Activated B cell treated with CpG ODN at 0.5 μM for 24 hours (primary cell): ENCODE measurements at regions not wholly inside any gene's neighbourhood (a gene's known extent, or its start where the extent isn't known, plus 50 kb on each side); places are given as distances from the start of the nearest gene placed in this dataset.
"Not testable (repeated sequence)": the region's sequence is repeated elsewhere in the genome, so short reads cannot be mapped to it uniquely, and the experiment has no call there.

Source experiments
- ATAC-seq: fragments of 200-7000 bp; cut with Tn5 transposase; one replicate; pipeline ENCODE4 v1.10.0; 2021; ENCODE audit warnings: low read depth, mild to moderate bottlenecking, moderate library complexity
- CTCF ChIA-PET: fragments of 350-600 bp; sonication (Branson Sonifier 250); formaldehyde crosslinking; loops from one replicate; lab custom pipeline; 2021; ENCODE audit warnings: antibody characterized with exemption; lab: Charles Lee
- POLR2A ChIA-PET: fragments of 350-600 bp; sonication (Branson Sonifier 250); formaldehyde crosslinking; loops from one replicate; lab custom pipeline; 2021; ENCODE audit warnings: antibody characterized with exemption; lab: Charles Lee
- DNase-seq: peaks from one replicate; pipeline ENCODE4 v3.0.0; 2022
- H3K27ac Mint-ChIP-seq: one replicate; pipeline ENCODE4 v1.8.0; 2020; ENCODE audit warnings: mixed read lengths
- H3K27me3 Mint-ChIP-seq: one replicate; pipeline ENCODE4 v1.8.0; 2021; ENCODE audit warnings: mixed read lengths
- H3K36me3 Mint-ChIP-seq: one replicate; pipeline ENCODE4 v1.8.0; 2021; ENCODE audit warnings: low read depth, mixed read lengths
- H3K4me1 Mint-ChIP-seq: one replicate; pipeline ENCODE4 v1.8.0; 2021; ENCODE audit warnings: mixed read lengths
- H3K4me3 Mint-ChIP-seq: one replicate; pipeline ENCODE4 v1.8.0; 2020; ENCODE audit warnings: mild to moderate bottlenecking, mixed read lengths
- H3K9me3 Mint-ChIP-seq: one replicate; pipeline ENCODE4 v1.8.0; 2020; ENCODE audit warnings: mixed read lengths
- intact Hi-C: fragments of 100-400 bp; cut with micrococcal nuclease; formaldehyde crosslinking; loops from one replicate; pipeline ENCODE4 v1.15.1; 2024
- TF ChIP-seq, protein P1 (sequence below): fragments of 200-600 bp; IDR thresholded peaks from one replicate; pipeline ENCODE4 v1.8.0; 2022; ENCODE audit warnings: antibody characterized with exemption, mild to moderate bottlenecking

DNA sequence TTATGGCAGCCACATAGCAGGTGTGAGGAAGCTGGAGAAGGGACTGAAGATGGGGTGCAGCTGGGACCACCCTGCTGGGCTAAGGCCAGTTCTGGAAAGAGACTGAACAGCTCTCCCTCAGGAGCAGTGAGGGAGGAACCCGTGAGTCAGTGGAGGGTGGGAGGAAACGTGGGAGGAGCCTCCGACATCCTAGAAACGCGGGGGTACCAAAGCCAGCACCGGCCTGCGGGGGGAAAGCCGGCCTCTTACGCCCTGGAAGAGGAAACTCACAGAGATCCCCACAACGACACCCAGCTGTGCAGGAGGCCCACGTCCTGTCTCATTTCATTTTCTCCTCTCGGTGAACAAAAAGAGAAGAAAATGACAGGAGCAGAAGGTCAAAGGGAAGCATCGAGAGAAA lies 185.8 kb upstream of the IRX4 start:
- ChIA-PET POLR2A (no interaction called here), CTCF (no interaction called here)
- TF ChIP-seq, protein P1, sequence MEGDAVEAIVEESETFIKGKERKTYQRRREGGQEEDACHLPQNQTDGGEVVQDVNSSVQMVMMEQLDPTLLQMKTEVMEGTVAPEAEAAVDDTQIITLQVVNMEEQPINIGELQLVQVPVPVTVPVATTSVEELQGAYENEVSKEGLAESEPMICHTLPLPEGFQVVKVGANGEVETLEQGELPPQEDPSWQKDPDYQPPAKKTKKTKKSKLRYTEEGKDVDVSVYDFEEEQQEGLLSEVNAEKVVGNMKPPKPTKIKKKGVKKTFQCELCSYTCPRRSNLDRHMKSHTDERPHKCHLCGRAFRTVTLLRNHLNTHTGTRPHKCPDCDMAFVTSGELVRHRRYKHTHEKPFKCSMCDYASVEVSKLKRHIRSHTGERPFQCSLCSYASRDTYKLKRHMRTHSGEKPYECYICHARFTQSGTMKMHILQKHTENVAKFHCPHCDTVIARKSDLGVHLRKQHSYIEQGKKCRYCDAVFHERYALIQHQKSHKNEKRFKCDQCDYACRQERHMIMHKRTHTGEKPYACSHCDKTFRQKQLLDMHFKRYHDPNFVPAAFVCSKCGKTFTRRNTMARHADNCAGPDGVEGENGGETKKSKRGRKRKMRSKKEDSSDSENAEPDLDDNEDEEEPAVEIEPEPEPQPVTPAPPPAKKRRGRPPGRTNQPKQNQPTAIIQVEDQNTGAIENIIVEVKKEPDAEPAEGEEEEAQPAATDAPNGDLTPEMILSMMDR: no peak
- Mint-ChIP-seq H3K27ac (no peak overlapping the region), H3K4me1 (no peaks in the 10 kb centered on the region), H3K9me3 (peaks cover under 1% of the 10 kb centered on the region), H3K27me3 (peaks cover 2% of the 10 kb centered on the region), H3K4me3 (no peak overlapping the region), H3K36me3 (no peaks in the 10 kb centered on the region)
- DNase-seq (no peak), ATAC-seq (no peak)
- intact Hi-C loops: no loop called here

DNA sequence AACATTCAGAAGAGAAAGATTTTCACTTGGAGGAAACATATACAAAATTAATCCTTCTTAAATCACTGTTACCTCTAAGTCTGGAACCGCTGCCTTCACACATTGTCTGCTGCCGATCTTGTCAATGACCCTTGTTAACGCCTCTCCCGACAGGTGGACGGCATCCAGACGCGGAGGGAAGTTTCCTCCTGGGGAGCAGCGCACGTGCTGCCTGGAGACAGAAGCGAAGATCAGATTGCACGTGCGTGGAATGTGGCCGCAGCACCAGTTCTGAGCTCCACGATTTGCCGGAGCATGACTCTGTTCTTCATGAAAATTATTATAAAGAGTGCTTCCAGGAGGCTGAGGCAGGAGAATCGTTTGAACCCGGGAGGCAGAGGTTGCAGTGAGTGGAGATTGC lies 183.6 kb upstream of the IRX4 start:
- no peaks in the 10 kb centered on the region for H3K4me1 Mint-ChIP-seq
- no peak overlapping the region for H3K4me3 Mint-ChIP-seq
- ChIA-PET POLR2A (no interaction called here), CTCF (no interaction called here)
- intact Hi-C loops: no loop called here
- H3K27me3 Mint-ChIP-seq: peaks cover 2% of the 10 kb centered on the region
- no peak for ATAC-seq
- TF ChIP-seq, protein P1: no peak
- no peak overlapping the region for H3K27ac Mint-ChIP-seq
- no peaks in the 10 kb centered on the region for H3K36me3 Mint-ChIP-seq
- DNase-seq: no peak
- H3K9me3 Mint-ChIP-seq: peaks cover 2% of the 10 kb centered on the region

DNA sequence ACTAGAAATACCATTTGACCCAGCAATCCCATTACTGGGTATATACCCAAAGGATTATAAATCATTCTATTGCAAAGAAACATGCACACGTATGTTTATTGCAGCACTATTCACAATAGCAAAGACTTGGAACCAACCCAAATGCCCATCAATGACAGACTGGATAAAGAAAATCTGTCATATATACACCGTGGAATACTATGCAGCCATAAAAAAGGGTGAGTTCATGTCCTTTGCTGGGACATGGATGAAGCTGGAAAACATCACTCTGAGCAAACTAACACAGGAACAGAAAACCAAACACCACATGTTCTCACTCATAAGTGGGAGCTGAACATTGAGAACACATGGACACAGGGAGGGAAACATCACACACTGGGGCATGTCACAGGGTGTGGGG lies 180.7 kb upstream of the IRX4 start:
- POLR2A ChIA-PET, ATAC-seq, intact Hi-C loops, H3K4me1 Mint-ChIP-seq, H3K27ac Mint-ChIP-seq, H3K9me3 Mint-ChIP-seq, DNase-seq, H3K4me3 Mint-ChIP-seq, CTCF ChIA-PET, H3K27me3 Mint-ChIP-seq, H3K36me3 Mint-ChIP-seq: not testable (repeated sequence)

DNA sequence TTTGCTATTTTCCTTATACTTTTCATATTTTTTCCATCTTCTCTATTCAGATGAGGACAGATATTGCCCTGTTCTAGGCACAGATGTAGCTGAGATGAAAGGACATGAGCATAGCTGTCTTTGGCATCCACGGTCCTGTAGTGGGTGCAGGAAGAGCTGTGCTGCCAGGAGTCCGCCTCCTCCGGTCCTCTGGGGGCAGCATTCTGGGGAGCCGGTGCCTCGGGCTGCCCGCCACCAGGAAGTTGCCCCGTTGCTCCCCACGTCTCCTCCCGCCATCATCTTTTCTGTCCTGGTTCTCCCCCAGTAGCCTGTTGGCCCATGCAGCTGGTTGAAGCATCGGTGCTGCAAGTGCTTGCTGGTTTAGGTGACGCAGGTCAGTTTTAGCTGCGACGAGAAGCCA lies 170.0 kb upstream of the IRX4 start:
- TF ChIP-seq, protein P1: no peak
- Mint-ChIP-seq H3K27ac (no peak overlapping the region), H3K4me1 (no peaks in the 10 kb centered on the region), H3K27me3 (peaks cover 5% of the 10 kb centered on the region), H3K9me3 (no peaks in the 10 kb centered on the region), H3K4me3 (no peak overlapping the region), H3K36me3 (no peaks in the 10 kb centered on the region)
- ATAC-seq (no peak), DNase-seq (no peak)
- intact Hi-C loops: no loop called here
- POLR2A ChIA-PET: no interaction called here
- CTCF ChIA-PET: no interaction called here

DNA sequence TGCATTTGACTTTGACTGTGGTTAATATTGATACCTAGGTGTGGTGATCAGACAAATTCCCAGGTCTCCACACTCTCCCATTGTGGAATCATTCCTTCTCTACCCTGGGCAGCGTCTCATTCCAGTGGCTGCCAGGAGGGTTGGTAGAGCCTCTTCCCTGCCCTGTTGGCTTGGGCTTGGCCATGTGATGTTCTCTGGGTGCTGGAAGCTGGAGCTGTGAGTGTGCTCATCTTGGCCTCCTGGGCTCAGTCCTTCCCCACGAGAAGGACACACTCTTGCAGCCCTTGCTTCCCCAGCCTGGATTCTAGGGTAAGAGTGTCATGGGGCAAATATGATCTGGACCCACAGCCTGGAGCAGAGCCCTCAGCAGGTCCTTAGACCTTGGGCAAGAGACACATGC lies 167.2 kb upstream of the IRX4 start:
- ATAC-seq: no peak
- Mint-ChIP-seq H3K27ac (no peak overlapping the region), H3K27me3 (peaks cover 7% of the 10 kb centered on the region), H3K4me3 (no peak overlapping the region), H3K4me1 (no peaks in the 10 kb centered on the region), H3K9me3 (peaks cover 8% of the 10 kb centered on the region), H3K36me3 (no peaks in the 10 kb centered on the region)
- ChIA-PET POLR2A (no interaction called here), CTCF (no interaction called here)
- DNase-seq: no peak
- intact Hi-C loops: no loop called here
- TF ChIP-seq, protein P1: no peak

DNA sequence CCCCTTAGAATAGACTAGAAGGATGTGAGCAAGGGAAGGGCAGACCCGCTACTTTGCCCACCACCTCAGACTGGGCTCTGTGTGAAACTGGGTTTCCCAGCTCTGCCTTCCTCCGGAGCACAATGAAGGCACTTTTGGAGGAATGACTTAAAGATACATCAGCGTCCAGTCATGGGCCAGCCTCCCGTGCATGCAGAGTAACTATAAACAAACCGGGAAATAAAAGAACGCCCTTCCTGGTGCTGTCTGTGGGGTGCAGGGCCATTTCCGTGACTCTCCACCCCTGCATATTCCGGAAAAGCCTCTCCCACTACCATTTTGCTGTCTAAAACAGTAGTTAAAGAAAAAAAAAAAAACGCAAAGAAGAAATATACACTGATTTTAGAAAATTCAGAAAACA lies 165.9 kb upstream of the IRX4 start:
- H3K4me3 Mint-ChIP-seq: no peak overlapping the region
- ATAC-seq: no peak
- peaks cover 8% of the 10 kb centered on the region for H3K9me3 Mint-ChIP-seq
- DNase-seq: no peak
- ChIA-PET CTCF (no interaction called here), POLR2A (no interaction called here)
- H3K27ac Mint-ChIP-seq: no peak overlapping the region
- H3K36me3 Mint-ChIP-seq: no peaks in the 10 kb centered on the region
- TF ChIP-seq, protein P1: no peak
- H3K4me1 Mint-ChIP-seq: no peaks in the 10 kb centered on the region
- peaks cover 4% of the 10 kb centered on the region for H3K27me3 Mint-ChIP-seq
- intact Hi-C loops: no loop called here
